Omental fat pad (tissue), 3 donors: ENCODE measurements at regions not wholly inside any gene's neighbourhood (a gene's known extent, or its start where the extent isn't known, plus 50 kb on each side); places are given as distances from the start of the nearest gene placed in this dataset.

Source experiments
- ATAC-seq: fragments of 150-250 bp; one replicate; pipeline ENCODE4 v1.9.1; 2016; ENCODE audit warnings: mild to moderate bottlenecking, moderate library complexity; ENCODE audit not compliant: low FRiP score
- DNase-seq: peaks from one replicate; pipeline ENCODE4 v3.0.0-alpha.2; 2019; ENCODE audit warnings: low spot score
- TF ChIP-seq, protein P1 (sequence below), 3 donors: fragments of 450-650 bp; IDR thresholded peaks; one replicate each; pipeline ENCODE4 v1.5.1; 2016 to 2017; ENCODE audit warnings: antibody characterized with exemption in 3 of 3, mild to moderate bottlenecking in 3 of 3, moderate library complexity in 2 of 3

DNA sequence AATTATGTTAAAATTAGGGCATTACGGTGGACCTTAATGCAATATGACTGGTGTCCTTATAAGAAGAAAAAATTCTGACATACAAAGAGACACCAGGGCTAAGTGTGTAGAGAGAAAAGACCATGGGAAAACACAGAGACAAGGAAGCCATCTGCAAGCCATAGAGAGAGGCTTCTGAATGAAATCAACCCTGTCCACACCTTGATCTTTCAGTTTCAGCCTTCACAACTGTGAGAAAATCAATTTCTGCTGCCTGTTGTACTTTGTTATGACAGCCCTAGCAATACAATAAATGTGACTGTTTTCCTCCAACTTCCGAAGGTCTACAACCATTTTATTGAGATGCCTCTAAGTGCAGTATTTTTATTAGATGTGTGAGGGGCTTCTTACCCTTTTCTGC is 1407.2 kb downstream of the MRPL39 start:
- DNase-seq, result no peak
- TF ChIP-seq, protein P1, sequence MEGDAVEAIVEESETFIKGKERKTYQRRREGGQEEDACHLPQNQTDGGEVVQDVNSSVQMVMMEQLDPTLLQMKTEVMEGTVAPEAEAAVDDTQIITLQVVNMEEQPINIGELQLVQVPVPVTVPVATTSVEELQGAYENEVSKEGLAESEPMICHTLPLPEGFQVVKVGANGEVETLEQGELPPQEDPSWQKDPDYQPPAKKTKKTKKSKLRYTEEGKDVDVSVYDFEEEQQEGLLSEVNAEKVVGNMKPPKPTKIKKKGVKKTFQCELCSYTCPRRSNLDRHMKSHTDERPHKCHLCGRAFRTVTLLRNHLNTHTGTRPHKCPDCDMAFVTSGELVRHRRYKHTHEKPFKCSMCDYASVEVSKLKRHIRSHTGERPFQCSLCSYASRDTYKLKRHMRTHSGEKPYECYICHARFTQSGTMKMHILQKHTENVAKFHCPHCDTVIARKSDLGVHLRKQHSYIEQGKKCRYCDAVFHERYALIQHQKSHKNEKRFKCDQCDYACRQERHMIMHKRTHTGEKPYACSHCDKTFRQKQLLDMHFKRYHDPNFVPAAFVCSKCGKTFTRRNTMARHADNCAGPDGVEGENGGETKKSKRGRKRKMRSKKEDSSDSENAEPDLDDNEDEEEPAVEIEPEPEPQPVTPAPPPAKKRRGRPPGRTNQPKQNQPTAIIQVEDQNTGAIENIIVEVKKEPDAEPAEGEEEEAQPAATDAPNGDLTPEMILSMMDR (IDR thresholded peaks at IDR 0.05), result no peak
- no peak for ATAC-seq

DNA sequence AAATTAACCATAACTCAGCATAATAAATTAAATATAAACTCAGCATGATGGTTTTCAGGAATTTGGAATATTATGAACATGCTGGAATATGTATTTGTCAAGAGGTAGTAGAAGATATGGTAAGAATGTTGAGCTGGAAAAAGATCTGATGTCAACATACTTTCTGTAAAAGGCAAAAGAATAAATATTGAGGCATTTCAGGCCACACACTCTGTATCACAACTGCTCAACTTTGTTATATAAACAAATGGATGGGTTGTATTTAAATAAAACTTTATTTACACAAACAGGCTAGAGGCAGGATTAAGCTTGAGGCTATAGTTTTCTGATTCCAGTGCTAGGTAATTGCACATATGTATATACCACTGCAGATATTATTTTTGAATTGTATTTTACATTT is 1409.4 kb downstream of the MRPL39 start:
- TF ChIP-seq, protein P1 (IDR thresholded peaks at IDR 0.05), result no peak
- ATAC-seq, result no peak
- DNase-seq, result no peak

DNA sequence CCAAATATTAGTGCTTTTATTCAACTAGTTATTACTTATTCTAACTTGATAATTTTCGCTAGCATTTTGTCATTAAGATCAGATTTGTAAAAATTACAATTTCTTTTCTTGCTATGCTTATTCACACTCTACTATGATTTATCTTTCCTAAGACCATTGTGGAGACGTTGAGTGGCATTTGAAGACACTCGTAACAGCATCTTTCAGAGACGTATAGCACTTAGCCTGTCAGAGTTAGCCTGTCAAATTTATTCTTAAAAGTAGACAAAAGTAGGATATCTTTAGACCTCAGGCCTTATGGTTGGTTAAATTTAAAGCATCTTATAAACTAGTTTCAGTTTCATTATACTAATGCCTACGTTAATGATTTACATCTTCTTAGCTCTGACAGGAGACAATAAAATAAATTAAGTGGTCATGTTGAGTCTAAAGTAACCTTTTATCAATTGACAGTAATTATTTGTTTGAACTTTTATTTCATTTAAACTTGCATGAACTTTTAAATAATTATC is 1410.1 kb downstream of the MRPL39 start:
- TF ChIP-seq, protein P1 (IDR thresholded peaks at IDR 0.05), result no peak
- no peak for ATAC-seq
- no peak for DNase-seq

DNA sequence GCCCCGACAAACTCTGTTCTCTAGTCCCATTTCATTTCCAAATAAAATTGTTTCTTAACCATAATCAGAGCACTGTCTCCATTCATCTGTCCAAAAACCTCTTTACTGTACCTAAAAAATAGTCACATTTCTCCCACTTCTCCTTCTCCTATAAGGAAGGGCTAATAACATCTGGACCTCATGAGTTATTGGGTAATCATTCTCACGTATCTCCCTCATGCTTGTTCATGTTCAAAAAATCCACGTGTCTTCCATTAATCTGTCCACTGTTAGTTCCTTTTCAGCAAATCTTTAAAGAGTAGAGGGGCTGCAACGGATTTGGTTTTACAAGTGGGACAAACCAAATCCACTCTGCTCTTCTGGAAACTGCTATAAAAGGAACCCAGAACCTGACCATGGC is 1418.8 kb downstream of the MRPL39 start:
- ATAC-seq, result no peak
- TF ChIP-seq, protein P1 (IDR thresholded peaks at IDR 0.05), result no peak
- no peak for DNase-seq

DNA sequence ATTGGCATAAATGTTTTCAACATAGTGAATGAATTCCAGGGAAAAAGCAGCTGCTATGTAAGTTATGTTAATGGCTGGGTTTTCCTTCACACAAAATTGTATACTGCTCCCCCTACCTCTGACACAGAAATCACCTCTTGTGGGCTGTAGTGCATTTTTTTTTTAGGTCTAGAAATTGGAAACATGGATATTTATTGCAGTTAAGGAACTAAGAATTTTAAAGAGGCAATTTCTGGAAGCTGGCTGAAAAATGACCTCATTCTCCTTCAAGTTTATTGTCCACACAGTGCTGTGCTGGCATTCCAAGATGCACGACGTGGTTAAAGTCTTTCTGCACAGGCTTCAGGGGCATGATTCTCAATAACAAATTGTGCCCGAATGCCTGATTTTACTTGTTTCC is 1424.2 kb downstream of the MRPL39 start:
- no peak for ATAC-seq
- TF ChIP-seq, protein P1 (IDR thresholded peaks at IDR 0.05), result no peak
- DNase-seq, result no peak

DNA sequence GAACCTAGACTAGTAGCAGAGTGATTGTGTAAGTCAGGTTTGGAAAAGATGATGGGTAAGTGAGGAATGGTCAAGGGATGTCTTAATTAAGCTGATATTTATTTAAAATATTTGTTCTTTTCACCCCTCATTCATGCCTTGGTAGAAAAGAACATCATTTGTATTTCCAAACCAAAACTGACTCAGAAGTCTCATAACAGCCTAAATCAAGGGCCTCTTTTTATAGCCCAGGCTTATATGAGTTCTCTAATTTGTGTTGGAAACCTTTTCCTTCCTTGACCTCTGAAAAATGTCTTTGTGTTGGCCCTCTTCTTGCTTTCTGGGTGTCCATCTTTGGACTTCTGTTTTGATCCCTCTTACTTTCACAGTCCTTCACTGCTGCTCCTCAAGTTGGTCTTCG is 1428.2 kb downstream of the MRPL39 start:
- ATAC-seq (no peak), DNase-seq (no peak)
- TF ChIP-seq, protein P1 (IDR thresholded peaks at IDR 0.05), result no peak

DNA sequence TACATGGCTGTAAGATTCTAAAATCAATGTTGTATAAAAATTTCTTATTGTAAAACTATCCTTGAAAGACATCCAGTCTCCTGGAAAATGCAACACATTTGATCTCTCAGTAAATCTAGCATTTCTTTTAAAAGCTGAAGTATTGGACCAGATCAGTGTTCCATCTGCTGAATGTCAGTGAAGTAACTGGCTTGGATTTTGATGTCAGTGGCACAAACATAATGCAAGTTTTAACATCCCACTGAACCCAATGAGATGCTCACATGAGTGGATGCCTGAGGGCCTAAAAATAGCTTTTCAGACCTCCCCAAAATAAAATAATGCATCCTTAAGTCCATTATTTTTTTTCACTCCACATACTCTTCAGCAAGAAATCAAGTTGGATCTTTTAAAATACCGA is 1432.2 kb downstream of the MRPL39 start:
- DNase-seq, result no peak
- ATAC-seq, result no peak
- TF ChIP-seq, protein P1 (IDR thresholded peaks at IDR 0.05), result no peak
